Neuronal stem cell (in vitro differentiated cells): ENCODE measurements at regions not wholly inside any gene's neighbourhood (a gene's known extent, or its start where the extent isn't known, plus 50 kb on each side); places are given as distances from the start of the nearest gene placed in this dataset.

Experiments used
- DNase-seq: peaks from one replicate; pipeline ENCODE4 v3.0.0-alpha.2; 2013; ENCODE audit warnings: low spot score
- H2AFZ ChIP-seq: one replicate; pipeline ENCODE4 v1.6.1; 2013; ENCODE audit warnings: mild to moderate bottlenecking, low read length, inconsistent platforms
- H2AK5ac ChIP-seq: 2 replicates; pipeline ENCODE4 v1.6.1; 2013; ENCODE audit warnings: low read depth, mild to moderate bottlenecking, inconsistent platforms, low read length, moderate library complexity, mixed read lengths
- H2BK120ac ChIP-seq: 2 replicates; pipeline ENCODE4 v1.6.1; 2013; ENCODE audit warnings: low read depth, mild to moderate bottlenecking, inconsistent platforms, low read length, moderate library complexity, mixed read lengths
- H2BK12ac ChIP-seq: one replicate; pipeline ENCODE4 v1.6.1; 2013; ENCODE audit warnings: low read length, inconsistent platforms
- H2BK15ac ChIP-seq: 2 replicates; pipeline ENCODE4 v1.6.1; 2013; ENCODE audit warnings: mild to moderate bottlenecking, low read length, inconsistent platforms, mixed read lengths
- H2BK5ac ChIP-seq: one replicate; pipeline ENCODE4 v1.6.1; 2013; ENCODE audit warnings: inconsistent platforms, mild to moderate bottlenecking, low read length, moderate library complexity
- H3K14ac ChIP-seq: one replicate; pipeline ENCODE4 v1.6.1; 2013; ENCODE audit warnings: low read length, inconsistent platforms
- H3K18ac ChIP-seq: 2 replicates; pipeline ENCODE4 v1.6.1; 2013; ENCODE audit warnings: low read length, inconsistent platforms
- H3K23ac ChIP-seq: 2 replicates; pipeline ENCODE4 v1.6.1; 2013; ENCODE audit warnings: low read depth, mild to moderate bottlenecking, mixed read lengths, low read length, inconsistent platforms; ENCODE audit not compliant: poor library complexity
- H3K27ac ChIP-seq: replicated peaks from 3 replicates; pipeline ENCODE4 v1.5.1; 2013; ENCODE audit warnings: low read length, inconsistent platforms
- H3K27me3 ChIP-seq, 3 experiments: 2 replicates each; pipeline ENCODE4 v1.6.1; 2013; ENCODE audit warnings: low read length in 3 of 3, mild to moderate bottlenecking in 2 of 3, inconsistent platforms in 1 of 3, low read depth in 1 of 3, mixed read lengths in 1 of 3, moderate library complexity in 1 of 3; ENCODE audit not compliant: control insufficient read depth in 3 of 3, insufficient read depth in 3 of 3
- H3K36me3 ChIP-seq, 2 donors: replicated peaks in 1 of 2; 2 replicates each; pipeline ENCODE4 v1.6.1; 2013; ENCODE audit warnings: low read length in 2 of 2; ENCODE audit not compliant: control insufficient read depth in 2 of 2, insufficient read depth in 2 of 2
- H3K4ac ChIP-seq: 2 replicates; pipeline ENCODE4 v1.6.1; 2013; ENCODE audit warnings: inconsistent platforms, mild to moderate bottlenecking, low read length, moderate library complexity
- H3K4me1 ChIP-seq, 2 donors: 1 replicate in 1 of 2; 2 replicates in 1 of 2; pipeline ENCODE4 v1.6.1; 2013; ENCODE audit warnings: low read length in 2 of 2, low read depth in 1 of 2; ENCODE audit not compliant: control insufficient read depth in 2 of 2, insufficient read depth in 1 of 2
- H3K4me2 ChIP-seq: one replicate; pipeline ENCODE4 v1.6.1; 2013; ENCODE audit warnings: mild to moderate bottlenecking, low read length, inconsistent platforms; ENCODE audit not compliant: insufficient read depth, poor library complexity, severe bottlenecking
- H3K4me3 ChIP-seq, 2 donors: 2 replicates each; pipeline ENCODE4 v1.5.1; 2013; ENCODE audit warnings: low read length in 2 of 2, mild to moderate bottlenecking in 2 of 2, inconsistent platforms in 1 of 2, moderate library complexity in 1 of 2
- H3K79me1 ChIP-seq: one replicate; pipeline ENCODE4 v1.6.1; 2013; ENCODE audit warnings: low read depth, mild to moderate bottlenecking, inconsistent platforms, low read length, moderate library complexity
- H3K9ac ChIP-seq: one replicate; pipeline ENCODE4 v1.6.1; 2013; ENCODE audit warnings: mild to moderate bottlenecking, low read depth, low read length, inconsistent platforms; ENCODE audit not compliant: poor library complexity
- H3K9me3 ChIP-seq, 2 donors: replicated peaks in 1 of 2; 2 replicates each; pipeline versions ENCODE3 to v1.6.1; 2013; ENCODE audit warnings: low read length in 2 of 2, mild to moderate bottlenecking in 2 of 2, inconsistent platforms in 1 of 2, low read depth in 1 of 2, mixed read lengths in 1 of 2, moderate library complexity in 1 of 2; ENCODE audit not compliant: control insufficient read depth in 2 of 2, insufficient read depth in 1 of 2
- H4K8ac ChIP-seq: one replicate; pipeline ENCODE4 v1.6.1; 2013; ENCODE audit warnings: low read depth, mild to moderate bottlenecking, inconsistent platforms, low read length, moderate library complexity
- H4K91ac ChIP-seq: one replicate; pipeline ENCODE4 v1.6.1; 2013; ENCODE audit warnings: low read length, low read depth, mild to moderate bottlenecking, inconsistent platforms; ENCODE audit not compliant: poor library complexity
- WGBS, 2 donors: extraction: QIAGEN DNeasy Blood & Tissue Kit; methylation state at CpG; one replicate each; pipeline ENCODE4 v1.1.7; 2013; ENCODE audit warnings: missing lambda C conversion rate in 2 of 2, mixed read lengths in 1 of 2; ENCODE audit not compliant: insufficient read length in 2 of 2, insufficient replicate concordance in 1 of 2; ENCODE audit errors: extremely low coverage in 2 of 2; 5-methylcytosine and 5-hydroxymethylcytosine counted together

GRCh38 chr21:17901458-17902079, 82.4 kb upstream of the C21orf91 start:
- Histone ChIP-seq H3K79me1 (no peaks in the 10 kb centered on the region), H2BK120ac (no peak overlapping the region), H2AK5ac (no peak overlapping the region), H3K27ac (peak overlapping the region; percentile 5), H3K9ac (no peak overlapping the region), H3K4me3 (no peak overlapping the region), H3K27me3 (no peaks in the 10 kb centered on the region), H3K36me3 (no peaks in the 10 kb centered on the region), H3K4ac (no peak overlapping the region), H3K4me2 (no peak overlapping the region), H2BK15ac (no peak overlapping the region), H2BK5ac (no peak overlapping the region), H4K91ac (no peak overlapping the region), H3K18ac (peak overlapping the region; percentile 76), H3K9me3 (peaks cover 0 to 2% of the 10 kb centered on the region in 2 donors), H3K4me1 (peaks cover 0 to 8% of the 10 kb centered on the region in 2 donors), H3K23ac (no peak overlapping the region), H2BK12ac (no peak overlapping the region), H4K8ac (no peak overlapping the region), H3K14ac (no peak overlapping the region), H2AFZ (no peak overlapping the region)
- WGBS, 2 donors: no CpG with 5 or more reads among the region's 10 CpGs
- no peak for DNase-seq

GRCh38 chr21:17900990-17901385, 81.8 kb upstream of the C21orf91 start:
- Histone ChIP-seq H2BK15ac (no peak overlapping the region), H3K4ac (no peak overlapping the region), H4K8ac (no peak overlapping the region), H3K4me1 (peaks cover 0 to 8% of the 10 kb centered on the region in 2 donors), H2AK5ac (no peak overlapping the region), H3K36me3 (no peaks in the 10 kb centered on the region), H2BK12ac (no peak overlapping the region), H3K14ac (no peak overlapping the region), H3K9me3 (peaks cover 0 to 2% of the 10 kb centered on the region in 2 donors), H3K4me3 (no peak overlapping the region), H3K18ac (peak overlapping the region; percentile 76), H2BK5ac (no peak overlapping the region), H3K27ac (peak overlapping the region; percentile 39), H3K9ac (no peak overlapping the region), H3K79me1 (no peaks in the 10 kb centered on the region), H3K4me2 (no peak overlapping the region), H3K23ac (no peak overlapping the region), H3K27me3 (no peaks in the 10 kb centered on the region), H2BK120ac (no peak overlapping the region), H4K91ac (no peak overlapping the region), H2AFZ (peak overlapping the region; percentile 73)
- WGBS, 2 donors: no CpG with 5 or more reads among the region's 5 CpGs
- DNase-seq: no peak

- Histone ChIP-seq H3K23ac (no peak overlapping the region), H3K4me1 (peaks cover 0 to 8% of the 10 kb centered on the region in 2 donors), H3K14ac (no peak overlapping the region), H3K4me2 (no peak overlapping the region), H2AK5ac (no peak overlapping the region), H3K27ac (peak overlapping the region; percentile 39), H3K18ac (peak overlapping the region; percentile 50), H3K27me3 (no peaks in the 10 kb centered on the region), H3K9ac (no peak overlapping the region), H3K79me1 (no peaks in the 10 kb centered on the region), H2BK5ac (no peak overlapping the region), H4K8ac (no peak overlapping the region), H3K9me3 (peaks cover 0 to 2% of the 10 kb centered on the region in 2 donors), H2BK120ac (no peak overlapping the region), H4K91ac (no peak overlapping the region), H3K4me3 (no peak overlapping the region), H2BK12ac (no peak overlapping the region), H3K4ac (no peak overlapping the region), H2BK15ac (no peak overlapping the region), H2AFZ (peak overlapping the region; percentile 73), H3K36me3 (no peaks in the 10 kb centered on the region)
- no peak for DNase-seq
- no CpG with 5 or more reads among the region's 8 CpGs for WGBS, 2 donors
These were observed 81.3 kb upstream of the C21orf91 start for GRCh38 chr21:17900281-17900989.

- Histone ChIP-seq H2AK5ac (no peak overlapping the region), H3K36me3 (peaks cover 0 to under 1% of the 10 kb centered on the region in 2 donors), H3K4ac (no peak overlapping the region), H3K4me1 (no peaks in the 10 kb centered on the region), H4K91ac (no peak overlapping the region), H2BK5ac (no peak overlapping the region), H2BK12ac (no peak overlapping the region), H3K9ac (no peak overlapping the region), H2BK15ac (no peak overlapping the region), H3K23ac (no peak overlapping the region), H2AFZ (no peak overlapping the region), H3K18ac (no peak overlapping the region), H3K27ac (no peak overlapping the region), H3K14ac (no peak overlapping the region), H2BK120ac (no peak overlapping the region), H3K4me2 (no peak overlapping the region), H3K27me3 (peaks cover 0 to 3% (median 0%) of the 10 kb centered on the region in 3 experiments), H4K8ac (no peak overlapping the region), H3K9me3 (peaks cover 0 to under 1% of the 10 kb centered on the region in 2 donors), H3K79me1 (no peaks in the 10 kb centered on the region), H3K4me3 (no peak overlapping the region)
- DNase-seq: no peak
- no CpG with 5 or more reads among the region's 1 CpG for WGBS, 2 donors
These were observed 70.0 kb upstream of the C21orf91 start for GRCh38 chr21:17889171-17889570.
